Activated CD8-positive, alpha-beta T cell treated with anti-CD3 and anti-CD28 coated beads, Interleukin-2, amount 10 ng/mL, durations not matched to agents 7 days and 5 days (primary cell): ENCODE measurements at regions not wholly inside any gene's neighbourhood (a gene's known extent, or its start where the extent isn't known, plus 50 kb on each side); places are given as distances from the start of the nearest gene placed in this dataset.

Experiments
- ATAC-seq: fragments of 150-1000 bp; cut with Tn5 transposase; one replicate; pipeline ENCODE4 v1.10.0; 2021; ENCODE audit warnings: moderate library complexity
- CTCF ChIA-PET: fragments of 350-600 bp; sonication (Branson Sonifier 250); formaldehyde crosslinking; loops from one replicate; lab custom pipeline; 2021; ENCODE audit warnings: antibody characterized with exemption; lab: Charles Lee
- POLR2A ChIA-PET: fragments of 350-600 bp; sonication (Branson Sonifier 250); formaldehyde crosslinking; loops from one replicate; lab custom pipeline; 2021; ENCODE audit warnings: antibody characterized with exemption; lab: Charles Lee
- DNase-seq: peaks from one replicate; pipeline ENCODE4 v3.0.0-alpha.2; 2020
- H3K27ac Mint-ChIP-seq: one replicate; pipeline ENCODE4 v1.8.0; 2021; ENCODE audit warnings: mild to moderate bottlenecking, mixed read lengths
- H3K27me3 Mint-ChIP-seq: one replicate; pipeline ENCODE4 v1.8.0; 2021; ENCODE audit warnings: low read depth, mixed read lengths
- H3K36me3 Mint-ChIP-seq: one replicate; pipeline ENCODE4 v1.8.0; 2021; ENCODE audit warnings: low read depth, mixed read lengths
- H3K4me1 Mint-ChIP-seq: one replicate; pipeline ENCODE4 v1.8.0; 2021; ENCODE audit warnings: low read depth, mixed read lengths
- H3K4me3 Mint-ChIP-seq: one replicate; pipeline ENCODE4 v1.8.0; 2021; ENCODE audit warnings: mild to moderate bottlenecking, mixed read lengths
- H3K9me3 Mint-ChIP-seq: one replicate; pipeline ENCODE4 v1.8.0; 2022; ENCODE audit warnings: mixed read lengths; ENCODE audit not compliant: insufficient read depth

- Mint-ChIP-seq H3K27me3 (peaks cover 7% of the 10 kb centered on the region), H3K36me3 (no peaks in the 10 kb centered on the region), H3K27ac (no peak overlapping the region), H3K9me3 (no peaks in the 10 kb centered on the region), H3K4me3 (no peak overlapping the region), H3K4me1 (no peaks in the 10 kb centered on the region)
- no peak for ATAC-seq
- no peak for DNase-seq
- POLR2A ChIA-PET: no interaction called here
- CTCF ChIA-PET: no interaction called here
Measured at GRCh38 chr22:49444781-49445180, 382.9 kb downstream of the BRD1 start.

GRCh38 chr22:49440931-49441330 lies 386.7 kb downstream of the BRD1 start:
- Mint-ChIP-seq H3K4me1 (no peaks in the 10 kb centered on the region), H3K4me3 (no peak overlapping the region), H3K36me3 (no peaks in the 10 kb centered on the region), H3K27ac (no peak overlapping the region), H3K27me3 (no peaks in the 10 kb centered on the region), H3K9me3 (no peaks in the 10 kb centered on the region)
- CTCF ChIA-PET: no interaction called here
- POLR2A ChIA-PET: no interaction called here
- no peak for DNase-seq
- ATAC-seq: no peak

- Mint-ChIP-seq H3K9me3 (no peaks in the 10 kb centered on the region), H3K27me3 (no peaks in the 10 kb centered on the region), H3K4me3 (no peak overlapping the region), H3K27ac (no peak overlapping the region), H3K36me3 (no peaks in the 10 kb centered on the region), H3K4me1 (no peaks in the 10 kb centered on the region)
- DNase-seq: no peak
- ChIA-PET CTCF (no interaction called here), POLR2A (no interaction called here)
- ATAC-seq: no peak
Measured at GRCh38 chr22:49439373-49439772, 388.3 kb downstream of the BRD1 start.

GRCh38 chr22:49437956-49438355 lies 389.7 kb downstream of the BRD1 start:
- CTCF ChIA-PET: no interaction called here
- Mint-ChIP-seq H3K36me3 (no peaks in the 10 kb centered on the region), H3K4me3 (no peak overlapping the region), H3K9me3 (no peaks in the 10 kb centered on the region), H3K27ac (no peak overlapping the region), H3K27me3 (no peaks in the 10 kb centered on the region), H3K4me1 (no peaks in the 10 kb centered on the region)
- ATAC-seq (no peak), DNase-seq (no peak)
- POLR2A ChIA-PET: no interaction called here

GRCh38 chr22:49437356-49437755 lies 390.3 kb downstream of the BRD1 start:
- Mint-ChIP-seq H3K27me3 (no peaks in the 10 kb centered on the region), H3K4me1 (no peaks in the 10 kb centered on the region), H3K27ac (no peak overlapping the region), H3K36me3 (no peaks in the 10 kb centered on the region), H3K9me3 (no peaks in the 10 kb centered on the region), H3K4me3 (no peak overlapping the region)
- ATAC-seq: no peak
- CTCF ChIA-PET: no interaction called here
- POLR2A ChIA-PET: no interaction called here
- no peak for DNase-seq

- CTCF ChIA-PET: no interaction called here
- no peak overlapping the region for H3K27ac Mint-ChIP-seq
- no peaks in the 10 kb centered on the region for H3K9me3 Mint-ChIP-seq
- H3K4me1 Mint-ChIP-seq: no peaks in the 10 kb centered on the region
- H3K36me3 Mint-ChIP-seq: no peaks in the 10 kb centered on the region
- no peak overlapping the region for H3K4me3 Mint-ChIP-seq
- POLR2A ChIA-PET: no interaction called here
- no peak for DNase-seq
- ATAC-seq: no peak
- H3K27me3 Mint-ChIP-seq: peaks cover 6% of the 10 kb centered on the region
Measured at GRCh38 chr22:49436056-49436455, 391.6 kb downstream of the BRD1 start.

GRCh38 chr22:49435596-49435995 lies 392.1 kb downstream of the BRD1 start:
- Mint-ChIP-seq H3K36me3 (no peaks in the 10 kb centered on the region), H3K4me3 (no peak overlapping the region), H3K27me3 (peaks cover 6% of the 10 kb centered on the region), H3K9me3 (no peaks in the 10 kb centered on the region), H3K4me1 (no peaks in the 10 kb centered on the region), H3K27ac (no peak overlapping the region)
- ATAC-seq (no peak), DNase-seq (no peak)
- ChIA-PET POLR2A (no interaction called here), CTCF (no interaction called here)

- Mint-ChIP-seq H3K4me3 (no peak overlapping the region), H3K27me3 (peaks cover 6% of the 10 kb centered on the region), H3K27ac (no peak overlapping the region), H3K9me3 (no peaks in the 10 kb centered on the region), H3K4me1 (no peaks in the 10 kb centered on the region), H3K36me3 (no peaks in the 10 kb centered on the region)
- DNase-seq: no peak
- CTCF ChIA-PET: no interaction called here
- POLR2A ChIA-PET: no interaction called here
- no peak for ATAC-seq
Measured at GRCh38 chr22:49433717-49434611, 393.7 kb downstream of the BRD1 start.

GRCh38 chr22:49432897-49433443 lies 394.7 kb downstream of the BRD1 start:
- CTCF ChIA-PET: no interaction called here
- peaks cover 6% of the 10 kb centered on the region for H3K27me3 Mint-ChIP-seq
- no peaks in the 10 kb centered on the region for H3K4me1 Mint-ChIP-seq
- no peak for DNase-seq
- no peaks in the 10 kb centered on the region for H3K9me3 Mint-ChIP-seq
- H3K36me3 Mint-ChIP-seq: no peaks in the 10 kb centered on the region
- H3K27ac Mint-ChIP-seq: no peak overlapping the region
- POLR2A ChIA-PET: no interaction called here
- ATAC-seq: no peak
- H3K4me3 Mint-ChIP-seq: no peak overlapping the region

GRCh38 chr22:49432211-49432896 lies 395.3 kb downstream of the BRD1 start:
- Mint-ChIP-seq H3K4me3 (no peak overlapping the region), H3K27ac (no peak overlapping the region), H3K4me1 (no peaks in the 10 kb centered on the region), H3K27me3 (peaks cover 6% of the 10 kb centered on the region), H3K36me3 (no peaks in the 10 kb centered on the region), H3K9me3 (no peaks in the 10 kb centered on the region)
- no peak for ATAC-seq
- DNase-seq: no peak
- ChIA-PET POLR2A (no interaction called here), CTCF (no interaction called here)

GRCh38 chr22:49431551-49431950 lies 396.1 kb downstream of the BRD1 start:
- Mint-ChIP-seq H3K4me3 (no peak overlapping the region), H3K4me1 (no peaks in the 10 kb centered on the region), H3K27ac (no peak overlapping the region), H3K27me3 (peaks cover 6% of the 10 kb centered on the region), H3K9me3 (no peaks in the 10 kb centered on the region), H3K36me3 (no peaks in the 10 kb centered on the region)
- ATAC-seq (no peak), DNase-seq (no peak)
- ChIA-PET CTCF (no interaction called here), POLR2A (no interaction called here)

GRCh38 chr22:49429066-49429465 lies 398.6 kb downstream of the BRD1 start:
- no peak for DNase-seq
- Mint-ChIP-seq H3K4me3 (no peak overlapping the region), H3K4me1 (no peaks in the 10 kb centered on the region), H3K36me3 (no peaks in the 10 kb centered on the region), H3K9me3 (no peaks in the 10 kb centered on the region), H3K27me3 (peaks cover 8% of the 10 kb centered on the region), H3K27ac (no peak overlapping the region)
- POLR2A ChIA-PET: no interaction called here
- ATAC-seq: no peak
- CTCF ChIA-PET: no interaction called here
